ENCODE measurements at regions not wholly inside any gene's neighbourhood (a gene's known extent, or its start where the extent isn't known, plus 50 kb on each side); places are given as distances from the start of the nearest gene placed in this dataset.
A peak's percentile ranks its signal among the peaks of the same experiment; 100 is the strongest.

DNA sequence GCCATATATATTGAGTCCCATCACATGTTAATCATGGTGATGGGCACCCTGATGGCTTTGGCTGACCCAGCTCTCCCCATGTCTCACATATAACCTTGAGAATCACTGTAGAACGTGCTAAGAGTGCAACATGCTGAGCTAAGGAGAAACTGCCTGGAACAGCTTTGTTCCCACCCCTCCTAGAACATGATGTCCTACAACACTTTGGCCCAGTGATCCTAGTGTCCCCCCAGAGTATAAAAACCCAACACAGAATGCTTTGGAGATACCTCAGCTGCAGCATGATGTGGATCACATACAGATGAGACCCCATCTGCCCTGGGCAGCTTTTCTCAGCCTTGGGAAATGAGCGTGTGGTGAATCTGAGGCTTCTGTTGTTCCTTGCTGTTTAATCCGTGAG lies 343.5 kb downstream of the NFIB start:
- TF ChIP-seq EZH2phosphoT487 (IDR thresholded peaks at IDR 0.05; ENCODE audit: low read depth): no peak
- TF ChIP-seq, protein P1, sequence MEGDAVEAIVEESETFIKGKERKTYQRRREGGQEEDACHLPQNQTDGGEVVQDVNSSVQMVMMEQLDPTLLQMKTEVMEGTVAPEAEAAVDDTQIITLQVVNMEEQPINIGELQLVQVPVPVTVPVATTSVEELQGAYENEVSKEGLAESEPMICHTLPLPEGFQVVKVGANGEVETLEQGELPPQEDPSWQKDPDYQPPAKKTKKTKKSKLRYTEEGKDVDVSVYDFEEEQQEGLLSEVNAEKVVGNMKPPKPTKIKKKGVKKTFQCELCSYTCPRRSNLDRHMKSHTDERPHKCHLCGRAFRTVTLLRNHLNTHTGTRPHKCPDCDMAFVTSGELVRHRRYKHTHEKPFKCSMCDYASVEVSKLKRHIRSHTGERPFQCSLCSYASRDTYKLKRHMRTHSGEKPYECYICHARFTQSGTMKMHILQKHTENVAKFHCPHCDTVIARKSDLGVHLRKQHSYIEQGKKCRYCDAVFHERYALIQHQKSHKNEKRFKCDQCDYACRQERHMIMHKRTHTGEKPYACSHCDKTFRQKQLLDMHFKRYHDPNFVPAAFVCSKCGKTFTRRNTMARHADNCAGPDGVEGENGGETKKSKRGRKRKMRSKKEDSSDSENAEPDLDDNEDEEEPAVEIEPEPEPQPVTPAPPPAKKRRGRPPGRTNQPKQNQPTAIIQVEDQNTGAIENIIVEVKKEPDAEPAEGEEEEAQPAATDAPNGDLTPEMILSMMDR (IDR thresholded peaks at IDR 0.05; ENCODE audit: low read depth, low read length): no peak
- no peak overlapping the region for H3K9ac ChIP-seq (ENCODE audit: low read length)
- H3K4me1 ChIP-seq (ENCODE audit: low read length): peaks cover 13% of the 10 kb centered on the region
- H3K4me3 ChIP-seq (ENCODE audit: low read length): no peak overlapping the region
- no peak overlapping the region for H3K27ac ChIP-seq (ENCODE audit: low read length)
- no peaks in the 10 kb centered on the region for H4K20me1 ChIP-seq (ENCODE audit: insufficient read depth, low read length)
- no peak overlapping the region for H3K4me2 ChIP-seq (ENCODE audit: low read length)
- no peaks in the 10 kb centered on the region for H3K9me3 ChIP-seq (ENCODE audit: insufficient read depth, low read length)
- H3K27me3 ChIP-seq (ENCODE audit: low read depth, low read length): no peaks in the 10 kb centered on the region
- H3K79me2 ChIP-seq (ENCODE audit: low read length): no peaks in the 10 kb centered on the region
- H3K36me3 ChIP-seq (replicated peaks; ENCODE audit: low read depth, low read length): no peaks in the 10 kb centered on the region
- no peak overlapping the region for H2AFZ ChIP-seq (ENCODE audit: low read depth, low read length)

- no peaks in the 10 kb centered on the region for H3K79me2 ChIP-seq (ENCODE audit: low read length)
- no peaks in the 10 kb centered on the region for H3K36me3 ChIP-seq (replicated peaks; ENCODE audit: low read depth, low read length)
- H3K4me1 ChIP-seq (ENCODE audit: low read length): peaks cover 13% of the 10 kb centered on the region
- H2AFZ ChIP-seq (ENCODE audit: low read depth, low read length): no peak overlapping the region
- H3K27ac ChIP-seq (ENCODE audit: low read length): no peak overlapping the region
- no peak overlapping the region for H3K4me2 ChIP-seq (ENCODE audit: low read length)
- no peaks in the 10 kb centered on the region for H4K20me1 ChIP-seq (ENCODE audit: insufficient read depth, low read length)
- no peaks in the 10 kb centered on the region for H3K9me3 ChIP-seq (ENCODE audit: insufficient read depth, low read length)
- H3K9ac ChIP-seq (ENCODE audit: low read length): no peak overlapping the region
- H3K27me3 ChIP-seq (ENCODE audit: low read depth, low read length): no peaks in the 10 kb centered on the region
- TF ChIP-seq, protein P1 (IDR thresholded peaks at IDR 0.05; ENCODE audit: low read depth, low read length): no peak
- no peak for TF ChIP-seq EZH2phosphoT487 (IDR thresholded peaks at IDR 0.05; ENCODE audit: low read depth)
- no peak overlapping the region for H3K4me3 ChIP-seq (ENCODE audit: low read length)
Measured at GRCh38 chr9:13970018-13970417, 343.9 kb downstream of the NFIB start.

GRCh38 chr9:13967438-13967837 lies 346.5 kb downstream of the NFIB start:
- peaks cover 26% of the 10 kb centered on the region for H3K4me1 ChIP-seq (ENCODE audit: low read length)
- no peaks in the 10 kb centered on the region for H3K79me2 ChIP-seq (ENCODE audit: low read length)
- H3K4me2 ChIP-seq (ENCODE audit: low read length): peak overlapping the region; percentile 13; the same call in 1 of the 2 replicates
- H3K4me3 ChIP-seq (ENCODE audit: low read length): no peak overlapping the region
- no peaks in the 10 kb centered on the region for H3K36me3 ChIP-seq (replicated peaks; ENCODE audit: low read depth, low read length)
- no peaks in the 10 kb centered on the region for H3K27me3 ChIP-seq (ENCODE audit: low read depth, low read length)
- no peak overlapping the region for H3K9ac ChIP-seq (ENCODE audit: low read length)
- no peaks in the 10 kb centered on the region for H3K9me3 ChIP-seq (ENCODE audit: insufficient read depth, low read length)
- TF ChIP-seq, protein P1 (IDR thresholded peaks at IDR 0.05; ENCODE audit: low read depth, low read length): no peak
- no peak for TF ChIP-seq EZH2phosphoT487 (IDR thresholded peaks at IDR 0.05; ENCODE audit: low read depth)
- H3K27ac ChIP-seq (ENCODE audit: low read length): no peak overlapping the region
- no peaks in the 10 kb centered on the region for H4K20me1 ChIP-seq (ENCODE audit: insufficient read depth, low read length)
- H2AFZ ChIP-seq (ENCODE audit: low read depth, low read length): no peak overlapping the region

DNA sequence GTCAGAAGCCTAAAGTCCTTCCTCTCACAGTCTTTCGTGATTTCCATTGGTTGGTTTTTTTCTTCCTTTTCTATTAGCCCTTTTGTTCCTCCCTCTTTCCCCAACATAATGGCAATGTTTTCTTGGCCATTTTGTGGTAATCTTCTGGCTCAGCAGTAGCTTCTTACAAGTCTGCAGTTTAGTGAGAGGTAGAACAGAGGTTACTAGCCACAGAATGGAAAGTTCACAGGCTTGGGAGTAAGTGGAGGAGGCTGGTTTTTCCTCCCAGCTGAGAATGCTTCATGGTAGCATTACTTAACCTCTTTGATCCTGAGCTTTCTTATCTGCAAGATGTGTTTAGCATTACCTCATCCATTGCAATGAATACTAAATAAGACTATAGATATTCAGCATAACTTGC lies 346.9 kb downstream of the NFIB start:
- Histone ChIP-seq H2AFZ (ENCODE audit: low read depth, low read length) (no peak overlapping the region), H3K79me2 (ENCODE audit: low read length) (no peaks in the 10 kb centered on the region), H3K9me3 (ENCODE audit: insufficient read depth, low read length) (no peaks in the 10 kb centered on the region), H3K4me3 (ENCODE audit: low read length) (no peak overlapping the region), H3K27me3 (ENCODE audit: low read depth, low read length) (no peaks in the 10 kb centered on the region), H3K9ac (ENCODE audit: low read length) (no peak overlapping the region), H4K20me1 (ENCODE audit: insufficient read depth, low read length) (no peaks in the 10 kb centered on the region), H3K4me1 (ENCODE audit: low read length) (peaks cover 29% of the 10 kb centered on the region), H3K27ac (ENCODE audit: low read length) (no peak overlapping the region), H3K36me3 (replicated peaks; ENCODE audit: low read depth, low read length) (no peaks in the 10 kb centered on the region), H3K4me2 (ENCODE audit: low read length) (no peak overlapping the region)
- TF ChIP-seq, protein P1 (IDR thresholded peaks at IDR 0.05; ENCODE audit: low read depth, low read length): no peak
- TF ChIP-seq EZH2phosphoT487 (IDR thresholded peaks at IDR 0.05; ENCODE audit: low read depth): no peak

Measured in OCI-LY3 (cell line).